ENCODE measurements at regions not wholly inside any gene's neighbourhood (a gene's known extent, or its start where the extent isn't known, plus 50 kb on each side); places are given as distances from the start of the nearest gene placed in this dataset.

- DNase-seq: no peak
- Mint-ChIP-seq H3K36me3 (ENCODE audit: unreplicated experiment) (no peaks in the 10 kb centered on the region), H3K4me1 (ENCODE audit: low read depth, unreplicated experiment) (peaks cover 17% of the 10 kb centered on the region), H3K9me3 (ENCODE audit: unreplicated experiment) (peaks cover 9% of the 10 kb centered on the region), H3K4me3 (ENCODE audit: unreplicated experiment) (no peak overlapping the region), H3K27me3 (ENCODE audit: unreplicated experiment) (peaks cover 6% of the 10 kb centered on the region), H3K27ac (ENCODE audit: unreplicated experiment) (no peak overlapping the region)
- no peak for TF ChIP-seq CTCF (IDR thresholded peaks at IDR 0.05; ENCODE audit: partially characterized antibody, unreplicated experiment)
Measured at GRCh38 chr3:184637705-184638104, 74.2 kb downstream of the MAGEF1 start.

- no peak for DNase-seq
- TF ChIP-seq CTCF (IDR thresholded peaks at IDR 0.05; ENCODE audit: partially characterized antibody, unreplicated experiment): no peak
- peaks cover 22% of the 10 kb centered on the region for H3K4me1 Mint-ChIP-seq (ENCODE audit: low read depth, unreplicated experiment)
- no peak overlapping the region for H3K27ac Mint-ChIP-seq (ENCODE audit: unreplicated experiment)
- no peaks in the 10 kb centered on the region for H3K36me3 Mint-ChIP-seq (ENCODE audit: unreplicated experiment)
- H3K9me3 Mint-ChIP-seq (ENCODE audit: unreplicated experiment): peaks cover 12% of the 10 kb centered on the region
- peaks cover 6% of the 10 kb centered on the region for H3K27me3 Mint-ChIP-seq (ENCODE audit: unreplicated experiment)
- no peak overlapping the region for H3K4me3 Mint-ChIP-seq (ENCODE audit: unreplicated experiment)
Measured at GRCh38 chr3:184636741-184637316, 75.0 kb downstream of the MAGEF1 start.

GRCh38 chr3:184635774-184636173 lies 74.2 kb downstream of the EPHB3 start:
- Mint-ChIP-seq H3K9me3 (ENCODE audit: unreplicated experiment) (peaks cover 12% of the 10 kb centered on the region), H3K27me3 (ENCODE audit: unreplicated experiment) (peaks cover 6% of the 10 kb centered on the region), H3K4me1 (ENCODE audit: low read depth, unreplicated experiment) (peaks cover 24% of the 10 kb centered on the region), H3K27ac (ENCODE audit: unreplicated experiment) (no peak overlapping the region), H3K36me3 (ENCODE audit: unreplicated experiment) (no peaks in the 10 kb centered on the region), H3K4me3 (ENCODE audit: unreplicated experiment) (no peak overlapping the region)
- no peak for DNase-seq
- TF ChIP-seq CTCF (IDR thresholded peaks at IDR 0.05; ENCODE audit: partially characterized antibody, unreplicated experiment): no peak

GRCh38 chr3:184635126-184635525 lies 73.5 kb downstream of the EPHB3 start:
- Mint-ChIP-seq H3K27ac (ENCODE audit: unreplicated experiment) (no peak overlapping the region), H3K27me3 (ENCODE audit: unreplicated experiment) (peaks cover 6% of the 10 kb centered on the region), H3K4me1 (ENCODE audit: low read depth, unreplicated experiment) (peaks cover 27% of the 10 kb centered on the region), H3K9me3 (ENCODE audit: unreplicated experiment) (peaks cover 12% of the 10 kb centered on the region), H3K4me3 (ENCODE audit: unreplicated experiment) (no peak overlapping the region), H3K36me3 (ENCODE audit: unreplicated experiment) (no peaks in the 10 kb centered on the region)
- no peak for TF ChIP-seq CTCF (IDR thresholded peaks at IDR 0.05; ENCODE audit: partially characterized antibody, unreplicated experiment)
- no peak for DNase-seq

- Mint-ChIP-seq H3K36me3 (ENCODE audit: unreplicated experiment) (no peaks in the 10 kb centered on the region), H3K27me3 (ENCODE audit: unreplicated experiment) (peaks cover 6% of the 10 kb centered on the region), H3K27ac (ENCODE audit: unreplicated experiment) (peak overlapping the region; percentile 67), H3K9me3 (ENCODE audit: unreplicated experiment) (peaks cover 10% of the 10 kb centered on the region), H3K4me3 (ENCODE audit: unreplicated experiment) (peak overlapping the region; percentile 4), H3K4me1 (ENCODE audit: low read depth, unreplicated experiment) (peaks cover 32% of the 10 kb centered on the region)
- TF ChIP-seq CTCF (IDR thresholded peaks at IDR 0.05; ENCODE audit: partially characterized antibody, unreplicated experiment): no peak
- no peak for DNase-seq
Measured at GRCh38 chr3:184633237-184633579, 71.6 kb downstream of the EPHB3 start.
